ENCODE measurements at regions not wholly inside any gene's neighbourhood (a gene's known extent, or its start where the extent isn't known, plus 50 kb on each side); places are given as distances from the start of the nearest gene placed in this dataset.
A peak's percentile ranks its signal among the peaks of the same experiment; 100 is the strongest.
"Not testable (repeated sequence)": the region's sequence is repeated elsewhere in the genome, so short reads cannot be mapped to it uniquely, and the experiment has no call there.

GRCh38 chr6:3546121-3546520 lies 89.3 kb upstream of the SLC22A23 start:
- DNase-seq, result no peak

- DNase-seq, result no peak
These were observed 88.3 kb upstream of the SLC22A23 start for GRCh38 chr6:3545156-3545555.

GRCh38 chr6:3542032-3542640 lies 85.3 kb upstream of the SLC22A23 start:
- DNase-seq, result peak; percentile 31

GRCh38 chr6:3541006-3541585 lies 84.2 kb upstream of the SLC22A23 start:
- DNase-seq, result no peak

GRCh38 chr6:3540253-3540820 lies 83.5 kb upstream of the SLC22A23 start:
- DNase-seq, result no peak

- DNase-seq, result no peak
These were observed 81.7 kb upstream of the SLC22A23 start for GRCh38 chr6:3538536-3538935.

GRCh38 chr6:3536901-3537300 lies 80.1 kb upstream of the SLC22A23 start:
- no peak for DNase-seq

GRCh38 chr6:3535776-3536435 lies 79.1 kb upstream of the SLC22A23 start:
- DNase-seq, result no peak

GRCh38 chr6:3535033-3535775 lies 78.4 kb upstream of the SLC22A23 start:
- DNase-seq, result no peak

GRCh38 chr6:3534599-3534998 lies 77.7 kb upstream of the SLC22A23 start:
- DNase-seq, result no peak

- no peak for DNase-seq
These were observed 77.1 kb upstream of the SLC22A23 start for GRCh38 chr6:3533981-3534380.

- DNase-seq, result no peak
These were observed 75.6 kb upstream of the SLC22A23 start for GRCh38 chr6:3532296-3532916.

- DNase-seq, result no peak
These were observed 74.6 kb upstream of the SLC22A23 start for GRCh38 chr6:3531481-3531880.

GRCh38 chr6:3530515-3530914 lies 73.7 kb upstream of the SLC22A23 start:
- no peak for DNase-seq

GRCh38 chr6:3529721-3530120 lies 72.9 kb upstream of the SLC22A23 start:
- no peak for DNase-seq

- DNase-seq, result no peak
These were observed 72.4 kb upstream of the SLC22A23 start for GRCh38 chr6:3529232-3529631.

- not testable (repeated sequence) for DNase-seq
These were observed 71.3 kb upstream of the SLC22A23 start for GRCh38 chr6:3528081-3528671.

GRCh38 chr6:3527651-3527977 lies 70.8 kb upstream of the SLC22A23 start:
- DNase-seq, result no peak

GRCh38 chr6:3526962-3527650 lies 70.3 kb upstream of the SLC22A23 start:
- no peak for DNase-seq

- no peak for DNase-seq
These were observed 69.1 kb upstream of the SLC22A23 start for GRCh38 chr6:3525915-3526314.

- DNase-seq, result no peak
These were observed 67.6 kb upstream of the SLC22A23 start for GRCh38 chr6:3524456-3524855.

GRCh38 chr6:3523966-3524365 lies 67.1 kb upstream of the SLC22A23 start:
- no peak for DNase-seq

All from SHP77 treated with DMSO at 0.1 percent for 48 hours (cell line).